ENCODE measurements at regions not wholly inside any gene's neighbourhood (a gene's known extent, or its start where the extent isn't known, plus 50 kb on each side); places are given as distances from the start of the nearest gene placed in this dataset.

DNA sequence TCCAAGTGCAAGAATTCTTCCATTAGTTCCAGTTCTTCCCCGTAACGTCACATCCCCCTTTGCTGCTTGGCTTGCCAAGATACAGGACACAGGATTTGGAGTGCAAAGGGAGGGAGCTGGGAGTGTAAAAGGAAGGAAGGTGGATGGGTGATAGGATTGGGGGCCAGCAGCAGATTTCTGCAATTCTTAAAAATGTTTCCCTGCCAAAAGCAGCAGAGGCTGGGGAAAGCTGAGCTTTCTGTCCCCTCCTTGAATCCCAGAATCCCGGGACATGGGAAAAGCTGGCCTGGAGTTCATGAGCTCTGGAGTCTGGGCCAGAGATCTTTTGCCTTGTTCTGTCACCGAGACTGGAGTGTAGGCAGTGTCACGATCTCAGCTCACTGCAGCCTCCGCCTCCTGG lies 60.0 kb upstream of the EPB41L1 start:
- TF ChIP-seq CTCF (conservative IDR thresholded peaks at IDR 0.05; ENCODE audit: low read depth, low read length) (no peak), EZH2 (IDR thresholded peaks at IDR 0.05; ENCODE audit: low read length, unreplicated experiment) (no peak)

All from PC-3 (cell line).